Stomach smooth muscle (tissue), 2 donors: ENCODE measurements at regions not wholly inside any gene's neighbourhood (a gene's known extent, or its start where the extent isn't known, plus 50 kb on each side); places are given as distances from the start of the nearest gene placed in this dataset.

Experiments used
- H3K27ac ChIP-seq: one replicate; pipeline ENCODE4 v1.7.0; 2013; ENCODE audit warnings: mild to moderate bottlenecking, low read length, inconsistent platforms
- H3K27me3 ChIP-seq, 2 donors: one replicate each; pipeline ENCODE4 v1.7.0; 2013; ENCODE audit warnings: low read length in 2 of 2; ENCODE audit not compliant: insufficient read depth in 2 of 2, control insufficient read depth in 1 of 2
- H3K36me3 ChIP-seq, 2 donors: one replicate each; pipeline ENCODE4 v1.7.0; 2013; ENCODE audit warnings: low read length in 2 of 2; ENCODE audit not compliant: control insufficient read depth in 2 of 2, insufficient read depth in 2 of 2
- H3K4me1 ChIP-seq: one replicate; pipeline ENCODE4 v1.7.0; 2013; ENCODE audit warnings: low read length; ENCODE audit not compliant: control insufficient read depth, insufficient read depth
- H3K4me3 ChIP-seq, 2 donors: one replicate each; pipeline ENCODE4 v1.7.0; 2013; ENCODE audit warnings: low read length in 2 of 2
- H3K9ac ChIP-seq, 2 donors: one replicate each; pipeline ENCODE4 v1.7.0; 2013; ENCODE audit warnings: low read length in 2 of 2, mild to moderate bottlenecking in 1 of 2
- H3K9me3 ChIP-seq, 2 donors: one replicate each; pipeline ENCODE4 v1.7.0; 2013; ENCODE audit warnings: low read length in 2 of 2; ENCODE audit not compliant: control insufficient read depth in 2 of 2
- donor health status: healthy.
- donor health status: Pancreatic carcinoma.

GRCh38 chr3:176439729-176440128, 757.6 kb downstream of the TBL1XR1 start:
- no peaks in the 10 kb centered on the region for H3K27me3 ChIP-seq

DNA sequence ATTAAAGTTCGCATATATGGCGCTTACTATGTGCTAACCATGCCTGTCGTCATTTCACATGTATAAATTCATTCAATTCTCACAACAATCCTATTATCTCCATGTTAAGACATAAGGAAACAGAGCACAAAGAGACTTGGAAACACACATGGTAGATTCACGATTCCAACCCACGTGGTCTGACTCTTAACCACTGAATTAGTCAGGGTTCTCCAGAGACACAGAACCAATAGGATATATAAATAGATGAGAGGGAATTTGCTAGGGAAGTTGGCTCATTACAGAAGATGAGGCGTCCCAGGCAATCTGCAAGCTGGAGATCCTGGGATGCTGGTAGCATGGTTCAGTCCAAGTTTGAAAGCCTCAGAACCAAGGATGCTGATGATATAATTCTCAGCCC, 765.3 kb downstream of the TBL1XR1 start:
- Histone ChIP-seq H3K9ac (no peak overlapping the region), H3K4me1 (no peaks in the 10 kb centered on the region), H3K36me3 (no peaks in the 10 kb centered on the region), H3K4me3 (no peak overlapping the region), H3K9me3 (no peaks in the 10 kb centered on the region), H3K27me3 (no peaks in the 10 kb centered on the region), H3K27ac (no peak overlapping the region)

More at GRCh38 chr3:176439729-176440128, 757.6 kb downstream of the TBL1XR1 start:
- Histone ChIP-seq H3K9me3 (no peaks in the 10 kb centered on the region), H3K27ac (no peak overlapping the region), H3K36me3 (no peaks in the 10 kb centered on the region), H3K4me3 (no peak overlapping the region), H3K9ac (no peak overlapping the region), H3K4me1 (no peaks in the 10 kb centered on the region)

DNA sequence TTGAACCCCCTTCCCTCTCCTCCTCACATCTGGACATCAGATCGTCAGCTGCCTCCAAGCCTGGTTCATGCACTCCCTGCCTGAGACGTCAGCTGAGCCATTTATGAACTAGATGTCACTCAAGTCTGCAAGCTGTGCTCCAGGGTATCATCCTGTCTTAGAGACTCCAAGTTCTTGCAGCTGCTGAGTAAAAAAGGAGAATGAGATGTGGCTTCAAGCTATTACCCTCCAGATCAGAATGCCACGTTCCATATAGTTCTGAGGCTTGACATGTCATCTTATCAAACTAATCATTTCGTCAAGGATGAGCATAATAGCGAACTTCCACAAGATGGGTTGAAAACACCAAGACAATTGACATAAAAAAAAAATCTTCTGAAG, 766.3 kb downstream of the TBL1XR1 start:
- Histone ChIP-seq H3K9me3 (no peaks in the 10 kb centered on the region), H3K4me1 (no peaks in the 10 kb centered on the region), H3K4me3 (no peak overlapping the region), H3K36me3 (no peaks in the 10 kb centered on the region), H3K27ac (no peak overlapping the region), H3K9ac (no peak overlapping the region), H3K27me3 (no peaks in the 10 kb centered on the region)

GRCh38 chr3:176430244-176431037, 766.8 kb downstream of the TBL1XR1 start:
- Histone ChIP-seq H3K27ac (no peak overlapping the region), H3K9ac (no peak overlapping the region), H3K4me1 (no peaks in the 10 kb centered on the region), H3K4me3 (no peak overlapping the region), H3K9me3 (no peaks in the 10 kb centered on the region), H3K36me3 (no peaks in the 10 kb centered on the region), H3K27me3 (no peaks in the 10 kb centered on the region)

DNA sequence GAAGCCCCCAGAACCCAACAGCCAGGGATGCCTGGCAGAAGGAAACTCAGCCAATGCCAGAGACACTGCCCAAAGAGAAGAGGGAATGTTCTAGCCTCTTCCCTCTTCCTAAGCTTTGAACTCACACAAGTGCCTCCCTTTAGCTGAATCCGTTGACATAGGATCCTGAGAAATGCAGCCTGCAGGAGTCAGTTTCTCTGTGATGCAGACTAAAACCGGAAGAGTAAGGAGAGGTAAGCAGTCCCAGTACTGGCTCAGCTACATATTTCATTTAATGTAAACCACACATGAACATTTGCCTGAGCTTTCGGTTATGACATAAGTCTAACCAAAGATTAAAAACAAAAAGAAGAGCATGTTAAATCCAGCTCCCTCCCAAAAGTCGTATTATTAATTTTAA, 768.7 kb downstream of the TBL1XR1 start:
- Histone ChIP-seq H3K27me3 (no peaks in the 10 kb centered on the region), H3K9me3 (no peaks in the 10 kb centered on the region), H3K36me3 (no peaks in the 10 kb centered on the region), H3K9ac (no peak overlapping the region), H3K4me1 (no peaks in the 10 kb centered on the region), H3K4me3 (no peak overlapping the region), H3K27ac (no peak overlapping the region)

DNA sequence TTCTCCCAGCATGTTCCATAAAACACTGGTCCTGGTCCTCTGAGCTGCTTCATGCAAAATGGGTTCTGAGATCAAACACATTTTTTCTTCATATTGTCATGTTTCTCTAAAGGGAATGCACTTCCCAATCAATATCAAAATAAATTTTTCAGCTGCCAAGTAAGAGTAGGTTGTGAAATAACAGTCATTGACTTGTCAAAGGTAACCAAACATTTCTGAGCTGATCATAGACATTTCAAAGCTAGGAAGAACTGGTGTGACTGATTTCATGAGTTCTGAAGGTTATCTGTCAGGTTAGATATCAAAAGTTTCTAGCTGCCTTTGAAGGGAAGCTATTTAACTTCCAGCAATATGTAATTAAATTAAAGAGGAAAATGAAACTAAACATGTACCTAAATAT, 770.9 kb downstream of the TBL1XR1 start:
- Histone ChIP-seq H3K9ac (no peak overlapping the region), H3K4me3 (no peak overlapping the region), H3K27me3 (no peaks in the 10 kb centered on the region), H3K9me3 (no peaks in the 10 kb centered on the region), H3K27ac (no peak overlapping the region), H3K36me3 (no peaks in the 10 kb centered on the region), H3K4me1 (no peaks in the 10 kb centered on the region)

GRCh38 chr3:176416870-176417269, 780.4 kb downstream of the TBL1XR1 start:
- no peak overlapping the region for H3K9ac ChIP-seq
- H3K27me3 ChIP-seq: no peaks in the 10 kb centered on the region
- no peak overlapping the region for H3K27ac ChIP-seq
- H3K9me3 ChIP-seq: no peaks in the 10 kb centered on the region
- no peaks in the 10 kb centered on the region for H3K36me3 ChIP-seq
- H3K4me1 ChIP-seq: no peaks in the 10 kb centered on the region
- no peak overlapping the region for H3K4me3 ChIP-seq

DNA sequence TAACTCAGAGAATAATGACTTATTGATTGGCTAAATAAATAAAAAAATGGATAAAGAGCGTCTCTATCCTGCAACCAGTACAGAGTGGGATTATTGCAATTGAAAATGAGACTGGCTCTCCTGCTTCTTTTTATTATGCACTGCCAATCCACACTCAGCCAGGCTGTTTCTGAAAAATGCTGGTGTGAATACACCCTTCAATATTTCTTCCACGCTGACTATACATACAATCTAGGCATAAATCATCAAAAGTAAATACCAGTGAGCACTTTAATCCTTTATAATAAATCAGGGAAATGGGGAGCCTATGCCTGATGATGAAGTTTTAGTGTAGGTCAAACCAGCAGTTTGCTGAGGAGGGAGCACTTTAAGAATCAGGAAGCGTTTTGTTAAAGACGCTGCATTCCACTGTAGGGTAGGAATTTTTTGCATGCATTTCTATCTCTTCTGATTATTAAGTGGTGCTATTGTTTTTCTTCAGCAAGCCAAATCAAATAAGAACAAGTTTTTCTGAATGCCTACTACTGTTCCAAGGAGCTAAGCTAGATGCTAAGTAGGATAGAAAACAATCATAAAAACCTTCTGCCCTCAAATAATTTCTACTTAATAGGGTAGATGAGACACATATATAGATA, 781.5 kb downstream of the TBL1XR1 start:
- no peaks in the 10 kb centered on the region for H3K4me1 ChIP-seq
- no peaks in the 10 kb centered on the region for H3K27me3 ChIP-seq
- H3K9me3 ChIP-seq: no peaks in the 10 kb centered on the region
- H3K36me3 ChIP-seq: no peaks in the 10 kb centered on the region
- no peak overlapping the region for H3K9ac ChIP-seq
- no peak overlapping the region for H3K4me3 ChIP-seq
- H3K27ac ChIP-seq: no peak overlapping the region

GRCh38 chr3:176412771-176413170, 784.5 kb downstream of the TBL1XR1 start:
- Histone ChIP-seq H3K27me3 (no peaks in the 10 kb centered on the region), H3K9me3 (no peaks in the 10 kb centered on the region), H3K27ac (no peak overlapping the region), H3K36me3 (no peaks in the 10 kb centered on the region), H3K9ac (no peak overlapping the region), H3K4me1 (no peaks in the 10 kb centered on the region), H3K4me3 (no peak overlapping the region)

GRCh38 chr3:176403531-176403930, 793.8 kb downstream of the TBL1XR1 start:
- Histone ChIP-seq H3K36me3 (no peaks in the 10 kb centered on the region), H3K9me3 (no peaks in the 10 kb centered on the region), H3K27ac (no peak overlapping the region), H3K4me3 (no peak overlapping the region), H3K4me1 (no peaks in the 10 kb centered on the region), H3K27me3 (no peaks in the 10 kb centered on the region), H3K9ac (no peak overlapping the region)

DNA sequence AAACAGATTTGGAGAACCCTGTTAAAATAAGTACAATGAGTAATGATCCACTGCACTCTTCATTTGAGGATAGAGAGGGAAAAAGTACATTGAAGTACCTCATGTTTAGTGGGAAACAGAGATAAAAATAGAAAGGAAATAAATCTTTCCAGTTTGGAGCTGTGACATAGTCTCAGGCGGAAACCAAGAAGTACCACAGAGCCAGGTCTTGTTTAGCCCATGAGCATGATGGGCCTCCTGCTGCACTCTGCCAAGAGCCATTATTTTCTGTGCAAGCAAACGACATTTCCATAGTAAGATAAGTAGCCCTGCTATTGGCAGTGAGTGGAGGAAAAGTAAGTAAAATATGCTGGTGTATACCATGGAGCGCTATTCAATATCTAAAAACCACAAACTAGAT, 796.1 kb downstream of the TBL1XR1 start:
- Histone ChIP-seq H3K27me3 (no peaks in the 10 kb centered on the region), H3K9ac (no peak overlapping the region), H3K36me3 (no peaks in the 10 kb centered on the region), H3K4me1 (no peaks in the 10 kb centered on the region), H3K9me3 (no peaks in the 10 kb centered on the region), H3K4me3 (no peak overlapping the region), H3K27ac (no peak overlapping the region)
